Urinary bladder (tissue), 3 donors: ENCODE measurements at regions not wholly inside any gene's neighbourhood (a gene's known extent, or its start where the extent isn't known, plus 50 kb on each side); places are given as distances from the start of the nearest gene placed in this dataset.

ENCODE experiments used
- DNase-seq: peaks from one replicate; pipeline ENCODE4 v3.0.0-alpha.2; 2015; ENCODE audit errors: extremely low spot score
- H3K27ac ChIP-seq: one replicate; pipeline ENCODE4 v1.5.1; 2013; ENCODE audit warnings: low read depth, mild to moderate bottlenecking, moderate library complexity
- H3K36me3 ChIP-seq: one replicate; pipeline ENCODE4 v1.6.1; 2013; ENCODE audit warnings: mild to moderate bottlenecking, moderate library complexity; ENCODE audit not compliant: insufficient read depth
- H3K4me1 ChIP-seq: one replicate; pipeline ENCODE4 v1.6.1; 2013; ENCODE audit warnings: mild to moderate bottlenecking, moderate library complexity; ENCODE audit not compliant: insufficient read depth
- H3K4me3 ChIP-seq: one replicate; pipeline ENCODE4 v1.5.1; 2013; ENCODE audit warnings: low read depth, low read length
- WGBS: extraction: QIAGEN DNeasy Blood & Tissue Kit; methylation state at CpG from one replicate; pipeline ENCODE4 v1.1.7; 2013; 5-methylcytosine and 5-hydroxymethylcytosine counted together
- donor health status: healthy with polysubstance abuse.
- donor health status: healthy.

DNA sequence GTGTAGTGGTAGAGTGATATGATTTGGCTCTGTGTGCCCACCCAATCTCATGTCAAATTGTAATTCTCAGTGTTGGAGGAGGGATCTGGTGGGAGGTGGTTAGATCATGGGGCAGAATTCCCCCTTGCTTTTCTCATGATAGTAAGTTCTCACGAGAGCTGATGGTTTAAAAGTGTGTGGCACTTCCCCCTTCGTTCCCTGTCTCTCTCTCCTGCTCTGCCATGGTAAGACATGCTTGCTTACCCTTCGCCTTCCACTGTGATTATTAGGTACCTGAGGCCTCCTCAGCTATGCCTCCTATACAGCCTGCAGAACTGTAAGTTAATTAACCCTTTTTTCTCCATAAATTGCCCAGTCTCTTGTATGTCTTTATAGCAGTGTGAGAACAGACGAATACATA lies 115.7 kb upstream of the FUT8 start:
- no peak for DNase-seq
- H3K27ac ChIP-seq = no peak overlapping the region
- no peak overlapping the region for H3K4me3 ChIP-seq
- no peaks in the 10 kb centered on the region for H3K36me3 ChIP-seq
- no peaks in the 10 kb centered on the region for H3K4me1 ChIP-seq
- 92% methylated on average over 4 of the region's 4 CpGs for WGBS

DNA sequence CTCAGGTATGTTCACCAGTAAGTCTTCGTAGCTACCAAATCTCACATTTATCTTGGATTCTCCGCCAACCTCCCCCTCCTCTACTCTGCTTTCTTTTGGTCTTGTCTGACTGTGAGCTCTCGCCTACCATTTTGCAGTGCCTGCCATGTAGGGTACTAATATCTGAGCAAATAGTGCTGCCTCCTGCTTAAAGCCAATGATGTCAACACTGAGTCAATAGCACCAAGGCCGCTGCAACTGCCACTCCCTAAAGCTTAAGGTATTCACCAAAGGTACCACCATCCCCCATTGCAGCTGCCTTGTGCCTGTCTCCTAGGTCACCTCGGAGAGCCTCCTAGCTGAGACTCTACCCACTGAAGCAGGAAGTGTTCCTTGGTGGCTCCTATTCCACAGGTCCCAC lies 114.8 kb upstream of the FUT8 start:
- H3K4me1 ChIP-seq = no peaks in the 10 kb centered on the region
- WGBS = 90% methylated on average over 5 of the region's 5 CpGs
- no peak overlapping the region for H3K4me3 ChIP-seq
- H3K36me3 ChIP-seq = no peaks in the 10 kb centered on the region
- no peak overlapping the region for H3K27ac ChIP-seq
- DNase-seq = no peak

DNA sequence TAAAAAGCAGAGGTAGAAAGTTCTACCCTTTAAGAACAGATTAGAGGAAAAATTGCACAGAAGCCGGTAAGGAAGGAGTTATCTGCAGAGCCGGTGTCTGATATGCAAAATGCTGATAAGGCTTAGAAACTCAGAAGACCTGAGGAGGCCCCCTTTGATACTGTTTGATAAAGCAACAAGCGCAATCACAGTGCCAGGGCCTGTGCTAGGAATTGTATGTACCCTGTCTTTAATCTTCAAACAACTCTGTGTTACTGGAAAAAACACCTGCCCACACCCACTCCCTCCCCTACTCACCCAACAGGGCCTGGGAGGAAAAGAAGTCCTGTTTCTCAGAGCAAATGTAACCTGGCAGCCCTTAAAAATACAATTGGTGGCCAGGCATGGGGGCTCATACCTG lies 112.7 kb upstream of the FUT8 start:
- Histone ChIP-seq H3K27ac (no peak overlapping the region), H3K36me3 (no peaks in the 10 kb centered on the region), H3K4me3 (no peak overlapping the region), H3K4me1 (no peaks in the 10 kb centered on the region)
- no peak for DNase-seq
- WGBS = 79% methylated on average over 3 of the region's 3 CpGs

DNA sequence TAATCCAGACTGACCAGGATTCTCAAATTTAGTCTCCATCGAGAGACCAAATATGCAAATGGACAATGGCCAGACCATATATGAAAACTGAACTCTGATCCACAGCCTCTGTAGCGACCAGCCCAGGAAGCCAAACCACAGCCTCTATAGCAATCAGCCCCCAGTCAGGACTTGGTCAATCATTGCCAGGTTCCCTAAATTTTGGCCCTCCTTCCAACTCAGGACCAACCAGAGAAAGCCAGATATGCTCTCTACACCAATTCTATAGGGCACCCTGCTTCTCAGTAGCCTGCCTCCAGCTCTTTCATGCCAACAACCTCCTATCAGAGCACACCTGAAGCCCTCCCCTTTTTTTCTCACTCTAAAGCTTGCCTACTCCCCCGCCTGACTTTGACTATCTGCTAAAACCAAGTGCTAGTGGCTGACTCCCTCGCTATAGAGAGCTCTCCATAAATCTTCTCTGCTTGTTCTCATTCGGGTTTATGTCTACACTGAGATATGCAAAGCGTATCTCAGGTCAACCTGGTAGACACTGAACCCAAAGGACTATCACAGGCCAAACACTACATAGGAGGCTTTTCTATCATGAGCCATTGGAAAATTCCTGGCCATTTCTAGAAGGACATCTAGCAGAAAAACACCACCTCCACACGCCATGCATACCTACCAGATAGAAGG lies 110.5 kb upstream of the FUT8 start:
- H3K27ac ChIP-seq = no peak overlapping the region
- no peaks in the 10 kb centered on the region for H3K4me1 ChIP-seq
- DNase-seq = no peak
- no peaks in the 10 kb centered on the region for H3K36me3 ChIP-seq
- no peak overlapping the region for H3K4me3 ChIP-seq
- 92% methylated on average over 7 of the region's 7 CpGs for WGBS

DNA sequence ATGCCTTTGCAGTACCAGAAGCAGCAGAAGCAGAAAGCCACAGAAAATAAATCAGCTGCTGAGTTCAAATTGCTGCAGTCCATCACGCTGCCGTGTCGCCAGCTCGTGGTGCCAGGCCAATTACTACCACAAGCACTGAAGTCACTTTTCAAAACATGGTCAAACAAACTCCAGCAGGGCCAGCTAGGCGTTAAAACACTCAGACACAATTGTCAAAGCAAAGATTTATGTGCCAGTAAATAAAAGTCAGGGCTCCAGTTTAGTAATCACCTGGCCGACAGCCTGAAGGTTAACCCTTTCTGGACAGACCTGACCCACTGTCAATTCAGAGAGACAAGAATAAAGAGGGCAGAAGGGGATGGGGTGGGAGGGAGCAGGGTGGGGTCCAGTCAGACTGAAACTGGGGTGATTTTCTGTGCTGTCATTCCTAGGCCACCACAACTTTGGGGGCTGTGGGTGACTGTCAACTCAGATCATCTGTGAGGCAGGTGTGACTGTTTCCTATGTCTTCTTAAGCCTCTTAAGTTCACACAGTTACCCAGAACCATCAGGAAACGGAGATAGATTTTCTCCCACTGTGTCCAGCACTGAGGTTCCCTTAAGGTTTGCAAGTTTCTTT lies 109.8 kb upstream of the FUT8 start:
- 64% methylated on average over 7 of the region's 7 CpGs for WGBS
- Histone ChIP-seq H3K27ac (no peak overlapping the region), H3K4me3 (no peak overlapping the region), H3K36me3 (no peaks in the 10 kb centered on the region), H3K4me1 (no peaks in the 10 kb centered on the region)
- DNase-seq = no peak

DNA sequence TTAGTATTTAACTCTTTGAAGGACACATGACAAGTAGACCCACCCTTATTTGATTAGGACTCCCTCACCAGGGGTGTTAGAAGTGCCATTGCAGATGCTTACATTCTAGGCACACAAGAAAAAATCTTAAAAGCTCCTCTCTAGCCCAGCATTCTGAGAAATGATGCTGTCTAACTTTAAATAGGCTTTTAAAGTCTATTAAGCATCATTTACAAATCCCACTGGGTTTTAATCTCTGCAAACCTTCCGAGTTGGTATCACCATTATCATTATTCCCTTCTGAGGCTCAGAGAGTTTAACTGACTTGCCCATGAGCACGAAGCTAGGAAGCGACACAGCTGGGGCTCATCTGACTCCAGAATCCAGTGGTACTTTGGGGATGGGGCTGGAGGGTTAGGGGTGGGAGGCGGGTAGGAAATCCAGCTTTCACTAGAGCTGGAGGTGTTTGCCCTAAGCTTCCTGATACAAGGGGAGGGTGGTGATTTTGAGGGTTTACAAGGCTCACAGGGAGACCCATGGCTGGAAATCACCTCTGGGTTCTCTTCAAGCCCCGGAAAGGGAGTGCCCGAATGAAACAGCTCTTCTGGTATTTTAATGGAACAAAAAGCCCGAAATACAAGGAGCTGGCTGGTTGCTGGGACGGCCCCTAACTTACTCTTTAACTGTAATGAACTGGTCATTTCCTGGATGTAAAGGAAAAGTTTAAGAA lies 109.2 kb upstream of the FUT8 start:
- whole genome bisulfite sequencing = 50% methylated on average over 8 of the region's 8 CpGs
- H3K27ac ChIP-seq = no peak overlapping the region

DNA sequence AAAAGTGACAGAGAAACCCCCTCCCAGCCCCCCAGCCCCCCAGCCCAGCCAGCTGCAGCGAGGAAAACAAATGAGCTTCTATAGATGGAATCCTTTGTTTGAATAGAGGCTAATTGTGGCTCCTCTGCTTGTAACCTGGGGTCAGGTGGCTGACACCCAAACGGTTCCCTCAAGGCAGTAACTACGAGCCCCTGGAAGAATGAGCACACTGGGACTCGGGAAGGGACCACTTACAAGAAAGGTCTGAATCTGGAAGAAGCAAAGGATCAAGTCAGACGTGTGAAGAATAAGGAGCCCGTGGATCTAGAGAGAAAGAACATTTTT lies 108.7 kb upstream of the FUT8 start:
- Histone ChIP-seq H3K27ac (no peak overlapping the region), H3K36me3 (no peaks in the 10 kb centered on the region), H3K4me3 (no peak overlapping the region), H3K4me1 (no peaks in the 10 kb centered on the region)
- WGBS = 49% methylated on average over 6 of the region's 6 CpGs
- no peak for DNase-seq

More for the DNA sequence above, 109.2 kb upstream of the FUT8 start:
- no peaks in the 10 kb centered on the region for H3K36me3 ChIP-seq
- no peak for DNase-seq
- H3K4me3 ChIP-seq = no peak overlapping the region
- no peaks in the 10 kb centered on the region for H3K4me1 ChIP-seq

DNA sequence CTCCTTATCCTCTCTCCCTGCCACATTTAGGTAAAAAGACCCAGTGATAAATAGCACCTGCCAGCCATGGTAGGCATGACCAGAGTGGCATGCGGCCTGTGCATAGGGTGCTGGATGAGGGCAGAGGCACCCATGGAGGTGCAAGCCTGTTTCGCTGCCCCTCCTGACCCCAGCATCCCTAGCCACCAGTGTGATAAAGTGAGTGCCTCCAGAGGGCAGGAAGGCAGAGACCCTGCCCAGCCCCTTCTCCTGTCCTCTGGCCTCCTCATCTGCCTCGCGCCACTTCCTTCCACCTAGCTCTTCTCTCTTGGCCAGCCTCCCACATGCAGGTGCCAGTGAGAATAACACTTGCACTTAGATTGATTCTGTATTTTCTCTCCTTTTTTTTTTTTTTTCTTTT lies 108.3 kb upstream of the FUT8 start:
- Histone ChIP-seq H3K4me3 (no peak overlapping the region), H3K36me3 (no peaks in the 10 kb centered on the region), H3K27ac (no peak overlapping the region), H3K4me1 (no peaks in the 10 kb centered on the region)
- DNase-seq = no peak
- WGBS = over 99% methylated on average over 4 of the region's 4 CpGs

DNA sequence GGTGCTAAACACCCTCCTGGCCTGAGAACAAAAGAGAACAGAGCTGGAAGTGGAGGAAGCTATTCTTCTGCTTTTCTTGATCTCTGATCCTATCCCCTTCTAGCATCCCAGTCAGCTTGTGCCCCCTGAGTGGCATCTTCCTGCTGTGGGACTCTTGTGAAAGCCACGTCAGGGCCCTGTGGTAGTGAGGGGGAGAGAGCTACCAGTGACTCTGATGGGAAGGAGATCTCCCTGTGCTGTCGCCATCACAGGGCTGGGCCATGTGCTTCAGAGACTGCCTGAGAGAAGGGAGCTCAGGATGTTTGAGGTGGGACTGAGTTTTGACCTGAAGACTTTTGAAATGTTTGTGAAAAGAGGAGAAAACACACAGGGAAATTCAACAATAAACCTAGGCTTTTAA lies 107.6 kb upstream of the FUT8 start:
- H3K4me3 ChIP-seq = no peak overlapping the region
- no peak overlapping the region for H3K27ac ChIP-seq
- no peaks in the 10 kb centered on the region for H3K36me3 ChIP-seq
- H3K4me1 ChIP-seq = no peaks in the 10 kb centered on the region
- no peak for DNase-seq
- WGBS = 95% methylated on average over 2 of the region's 2 CpGs

DNA sequence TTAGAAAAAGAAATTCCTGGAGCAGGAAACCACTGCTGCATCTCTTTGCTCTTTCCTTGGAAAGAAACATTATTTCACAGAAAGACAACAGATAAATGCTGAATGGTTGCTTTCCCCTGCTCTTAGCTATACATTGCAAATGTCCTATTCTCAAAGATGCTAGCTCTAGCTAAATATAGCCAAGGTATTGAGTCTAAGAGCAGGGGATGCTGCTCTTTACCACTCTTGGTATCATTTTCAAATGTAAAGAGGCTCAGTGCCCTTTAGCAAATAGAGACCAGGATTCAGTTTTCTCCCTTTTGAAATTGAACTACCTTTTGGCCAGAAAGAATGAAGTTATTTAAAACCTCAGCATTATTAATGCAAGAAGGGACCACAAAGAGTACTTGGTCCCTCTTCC lies 104.0 kb upstream of the FUT8 start:
- Histone ChIP-seq H3K4me1 (no peaks in the 10 kb centered on the region), H3K27ac (no peak overlapping the region), H3K36me3 (no peaks in the 10 kb centered on the region), H3K4me3 (no peak overlapping the region)
- DNase-seq = no peak

DNA sequence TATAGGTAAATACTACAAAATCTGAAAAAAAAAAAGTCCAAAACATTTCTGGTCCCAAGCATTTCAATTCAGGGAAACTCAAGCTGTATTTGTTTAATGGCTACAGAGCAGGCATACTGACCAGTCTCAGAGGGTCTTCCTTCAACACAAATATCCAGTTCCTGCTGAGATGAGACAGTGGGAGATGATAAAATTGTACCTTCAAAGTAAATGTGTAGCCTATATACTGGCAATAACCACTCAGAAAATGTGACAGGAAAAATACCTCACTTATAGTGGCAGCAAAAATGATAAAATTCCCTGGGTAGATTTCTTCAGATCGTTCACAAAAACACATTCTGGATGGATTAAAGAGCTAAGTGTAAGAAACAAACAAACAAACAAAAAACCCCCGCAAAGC lies 102.0 kb upstream of the FUT8 start:
- DNase-seq = no peak
- no peak overlapping the region for H3K27ac ChIP-seq
- no peak overlapping the region for H3K4me3 ChIP-seq
- WGBS = 64% methylated on average over 2 of the region's 2 CpGs
- no peaks in the 10 kb centered on the region for H3K4me1 ChIP-seq
- no peaks in the 10 kb centered on the region for H3K36me3 ChIP-seq

DNA sequence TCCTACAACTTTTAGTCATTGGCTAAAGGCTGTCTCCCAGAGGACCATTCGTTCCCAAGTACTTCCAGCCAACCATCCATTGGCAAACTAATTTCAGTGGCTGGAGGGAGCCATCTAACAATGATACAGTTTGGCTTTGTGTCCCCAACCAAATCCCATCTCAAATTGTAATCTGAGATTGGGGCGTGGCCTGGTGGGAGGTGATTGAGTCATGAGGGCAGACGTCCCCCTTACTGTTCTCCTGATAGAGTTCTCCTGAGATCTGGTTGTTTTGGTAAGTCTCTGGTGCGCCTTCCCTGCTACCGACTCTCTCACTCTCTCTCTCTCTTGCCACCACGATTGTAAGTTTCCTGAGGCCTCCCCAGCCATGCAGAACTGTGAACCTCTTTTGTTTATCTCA lies 99.7 kb upstream of the FUT8 start:
- H3K4me3 ChIP-seq = no peak overlapping the region
- WGBS = 83% methylated on average over 6 of the region's 6 CpGs
- no peak for DNase-seq
- no peak overlapping the region for H3K27ac ChIP-seq
- no peaks in the 10 kb centered on the region for H3K36me3 ChIP-seq
- H3K4me1 ChIP-seq = no peaks in the 10 kb centered on the region

DNA sequence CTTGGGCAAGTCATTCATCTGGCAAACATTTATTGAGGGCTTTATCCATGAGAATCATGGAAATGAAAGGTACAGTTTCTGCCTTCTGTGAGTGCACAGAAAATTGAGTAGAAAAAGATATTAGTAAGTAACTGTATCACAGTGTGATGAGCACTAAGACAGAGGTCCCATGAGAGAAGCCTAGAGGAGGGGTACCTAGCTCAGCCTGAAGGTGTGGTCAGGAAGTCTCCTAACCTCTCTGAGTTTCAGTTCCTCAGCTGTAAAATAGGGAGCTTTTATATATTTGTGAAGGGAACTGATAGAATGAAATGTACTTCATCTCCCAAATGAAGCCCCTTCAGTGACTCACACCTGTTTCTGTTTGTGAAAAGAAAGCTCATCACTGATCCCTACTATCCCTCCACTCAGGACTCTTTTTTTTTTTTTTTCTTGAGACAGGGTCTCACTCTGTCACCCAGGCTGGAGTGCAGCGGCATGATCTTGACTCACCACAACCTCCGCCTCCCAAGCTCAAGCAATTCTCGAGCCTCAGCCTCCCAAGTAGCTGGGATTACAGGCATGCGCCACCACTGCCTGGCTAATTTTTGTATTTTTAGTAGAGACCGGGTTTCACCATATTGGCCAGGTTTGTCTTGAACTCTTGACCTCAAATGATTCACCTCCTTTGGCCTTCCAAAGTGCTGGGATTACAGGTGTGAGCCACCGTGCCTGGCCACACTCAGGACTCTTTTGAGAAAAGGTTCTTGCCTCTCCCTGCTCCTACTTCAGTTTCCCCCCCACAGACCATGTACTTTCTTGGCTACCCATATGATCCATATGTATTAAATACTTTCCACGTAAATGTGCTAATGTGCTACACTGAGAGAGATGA lies 93.7 kb upstream of the FUT8 start:
- no peak for DNase-seq
- Histone ChIP-seq H3K36me3 (no peaks in the 10 kb centered on the region), H3K4me3 (no peak overlapping the region), H3K4me1 (no peaks in the 10 kb centered on the region), H3K27ac (no peak overlapping the region)
- 90% methylated on average over 7 of the region's 7 CpGs for WGBS
